Natural killer cell (primary cell): ENCODE measurements at regions not wholly inside any gene's neighbourhood (a gene's known extent, or its start where the extent isn't known, plus 50 kb on each side); places are given as distances from the start of the nearest gene placed in this dataset.

Experiments
- ATAC-seq, 3 donors: fragments of 150-1000 bp in 2 of 3; fragments of 200-7000 bp in 1 of 3; cut with Tn5 transposase; 1 replicate in 1 of 3; 2 replicates in 2 of 3; pipeline ENCODE4 v1.10.0; 2021; ENCODE audit warnings: mild to moderate bottlenecking in 2 of 3, moderate library complexity in 2 of 3
- DNase-seq, 2 donors: peaks; one replicate each; pipeline versions ENCODE4 v3.0.0 to v3.0.0-alpha.2; 2013 to 2021; ENCODE audit warnings: mixed read lengths in 1 of 2
- H3K27ac ChIP-seq: one replicate; pipeline ENCODE4 v1.5.1; 2013; ENCODE audit warnings: mild to moderate bottlenecking, low read length
- H3K27me3 ChIP-seq: one replicate; pipeline ENCODE4 v1.6.1; 2013; ENCODE audit warnings: low read length; ENCODE audit not compliant: control insufficient read depth, insufficient read depth
- H3K36me3 ChIP-seq: one replicate; pipeline ENCODE4 v1.6.1; 2013; ENCODE audit warnings: low read length; ENCODE audit not compliant: control insufficient read depth, insufficient read depth
- H3K4me1 ChIP-seq: one replicate; pipeline ENCODE4 v1.6.1; 2013; ENCODE audit warnings: low read length; ENCODE audit not compliant: control insufficient read depth, insufficient read depth
- H3K4me3 ChIP-seq: one replicate; pipeline ENCODE4 v1.5.1; 2013; ENCODE audit warnings: low read length
- H3K9me3 ChIP-seq: one replicate; pipeline ENCODE4 v1.6.1; 2013; ENCODE audit warnings: low read length; ENCODE audit not compliant: control insufficient read depth, insufficient read depth
- H3K27ac Mint-ChIP-seq, 2 donors: one replicate each; pipeline ENCODE4 v1.8.0; 2022; ENCODE audit warnings: mild to moderate bottlenecking in 2 of 2, mixed read lengths in 2 of 2, moderate library complexity in 1 of 2
- H3K27me3 Mint-ChIP-seq, 2 donors: one replicate each; pipeline ENCODE4 v1.8.0; 2022; ENCODE audit warnings: low read depth in 2 of 2, mixed read lengths in 2 of 2
- H3K36me3 Mint-ChIP-seq: one replicate; pipeline ENCODE4 v1.8.0; 2022; ENCODE audit warnings: mixed read lengths
- H3K4me1 Mint-ChIP-seq, 2 donors: one replicate each; pipeline ENCODE4 v1.8.0; 2022; ENCODE audit warnings: mixed read lengths in 2 of 2
- H3K4me3 Mint-ChIP-seq: one replicate; pipeline ENCODE4 v1.8.0; 2022; ENCODE audit warnings: mild to moderate bottlenecking, moderate library complexity, mixed read lengths
- H3K9me3 Mint-ChIP-seq, 2 donors: one replicate each; pipeline ENCODE4 v1.8.0; 2022; ENCODE audit warnings: mixed read lengths in 2 of 2
- WGBS: methylation state at CpG from one replicate; pipeline ENCODE4 v1.1.7; 2013; ENCODE audit warnings: missing lambda C conversion rate; ENCODE audit not compliant: insufficient coverage; 5-methylcytosine and 5-hydroxymethylcytosine counted together
- intact Hi-C: fragments of 100-400 bp; cut with micrococcal nuclease; formaldehyde crosslinking; loops from one replicate; pipeline ENCODE4 v1.14.2; 2022
- TF ChIP-seq, protein P1 (sequence below): fragments of 200-600 bp; IDR thresholded peaks from one replicate; pipeline ENCODE4 v1.8.0; 2022; ENCODE audit warnings: antibody characterized with exemption

DNA sequence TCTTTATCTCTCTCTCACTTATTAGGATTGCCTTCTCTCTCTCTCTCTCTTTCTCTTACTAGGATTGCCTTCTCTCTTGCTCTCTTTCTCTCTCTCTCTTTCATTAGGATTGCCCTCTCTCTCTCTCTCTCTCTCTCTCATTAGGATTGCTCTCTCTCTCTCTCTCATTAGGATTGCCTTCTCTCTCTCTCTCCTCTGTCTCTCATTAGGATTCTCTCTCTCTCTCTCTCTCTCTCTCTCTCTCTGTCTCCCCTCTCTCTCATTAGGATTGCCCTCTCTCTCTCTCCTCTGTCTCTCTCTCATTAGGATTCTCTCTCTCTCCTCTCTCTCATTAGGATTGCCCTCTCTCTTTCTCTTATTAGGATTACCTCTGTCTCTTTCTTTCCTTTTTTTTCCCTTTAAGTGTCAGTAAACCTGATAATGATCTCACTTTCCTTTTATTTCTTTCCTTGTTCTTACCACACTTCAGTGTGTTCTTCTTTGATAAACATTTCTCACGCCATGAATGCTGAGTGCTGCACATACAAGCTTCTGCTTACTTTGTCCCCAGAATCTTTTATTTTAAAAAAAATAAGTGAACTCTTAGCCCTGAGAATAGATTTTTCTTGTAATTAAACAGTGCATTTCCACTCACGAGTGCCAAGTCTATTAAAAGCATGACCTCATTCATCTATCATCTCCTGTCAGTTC, 243.4 kb upstream of the TBC1D5 start:
- H3K36me3 Mint-ChIP-seq = no peaks in the 10 kb centered on the region
- 70% methylated on average over 1 of the region's 2 CpGs for WGBS
- intact Hi-C loops = no loop called here

DNA sequence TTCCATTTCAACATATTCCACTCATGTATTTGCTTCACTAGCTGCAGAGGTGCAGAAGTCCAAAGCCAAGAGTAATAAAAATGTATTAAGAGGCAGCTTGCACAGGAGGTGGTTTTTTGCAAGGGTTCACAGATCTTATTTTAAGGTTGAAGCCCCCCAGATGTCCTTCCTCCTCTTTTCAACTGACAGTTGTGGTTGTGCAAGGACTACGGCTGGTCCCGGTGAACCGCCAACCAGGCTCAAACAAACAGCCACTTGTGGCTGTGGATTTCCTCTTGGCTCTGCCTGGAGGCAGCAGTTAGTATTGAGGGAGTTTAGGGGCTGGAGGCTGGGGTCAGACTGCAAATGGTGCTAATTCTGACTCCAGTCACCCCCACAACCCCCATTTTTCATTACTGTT, 240.7 kb upstream of the TBC1D5 start:
- H3K9me3 ChIP-seq = no peaks in the 10 kb centered on the region
- no peak for DNase-seq
- Mint-ChIP-seq H3K27me3 (peaks cover 0 to 8% of the 10 kb centered on the region in 2 donors), H3K4me1 (no peaks in the 10 kb centered on the region), H3K4me3 (no peak overlapping the region), H3K9me3 (no peaks in the 10 kb centered on the region), H3K36me3 (no peaks in the 10 kb centered on the region), H3K27ac (no peak overlapping the region)
- H3K36me3 ChIP-seq = no peaks in the 10 kb centered on the region
- ATAC-seq = no peak
- TF ChIP-seq, protein P1, sequence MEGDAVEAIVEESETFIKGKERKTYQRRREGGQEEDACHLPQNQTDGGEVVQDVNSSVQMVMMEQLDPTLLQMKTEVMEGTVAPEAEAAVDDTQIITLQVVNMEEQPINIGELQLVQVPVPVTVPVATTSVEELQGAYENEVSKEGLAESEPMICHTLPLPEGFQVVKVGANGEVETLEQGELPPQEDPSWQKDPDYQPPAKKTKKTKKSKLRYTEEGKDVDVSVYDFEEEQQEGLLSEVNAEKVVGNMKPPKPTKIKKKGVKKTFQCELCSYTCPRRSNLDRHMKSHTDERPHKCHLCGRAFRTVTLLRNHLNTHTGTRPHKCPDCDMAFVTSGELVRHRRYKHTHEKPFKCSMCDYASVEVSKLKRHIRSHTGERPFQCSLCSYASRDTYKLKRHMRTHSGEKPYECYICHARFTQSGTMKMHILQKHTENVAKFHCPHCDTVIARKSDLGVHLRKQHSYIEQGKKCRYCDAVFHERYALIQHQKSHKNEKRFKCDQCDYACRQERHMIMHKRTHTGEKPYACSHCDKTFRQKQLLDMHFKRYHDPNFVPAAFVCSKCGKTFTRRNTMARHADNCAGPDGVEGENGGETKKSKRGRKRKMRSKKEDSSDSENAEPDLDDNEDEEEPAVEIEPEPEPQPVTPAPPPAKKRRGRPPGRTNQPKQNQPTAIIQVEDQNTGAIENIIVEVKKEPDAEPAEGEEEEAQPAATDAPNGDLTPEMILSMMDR = no peak
- H3K27me3 ChIP-seq = no peaks in the 10 kb centered on the region
- H3K4me3 ChIP-seq = no peak overlapping the region
- intact Hi-C loops = no loop called here
- H3K4me1 ChIP-seq = peaks cover 3% of the 10 kb centered on the region
- H3K27ac ChIP-seq = no peak overlapping the region
- WGBS = 12% methylated on average over 3 of the region's 3 CpGs

More for the DNA sequence above, 243.4 kb upstream of the TBC1D5 start:
- DNase-seq = no peak
- Histone ChIP-seq H3K36me3 (no peaks in the 10 kb centered on the region), H3K4me1 (peaks cover 3% of the 10 kb centered on the region), H3K27me3 (no peaks in the 10 kb centered on the region), H3K9me3 (no peaks in the 10 kb centered on the region), H3K4me3 (no peak overlapping the region), H3K27ac (no peak overlapping the region)
- no peak overlapping the region for H3K4me3 Mint-ChIP-seq
- H3K27me3 Mint-ChIP-seq = peaks cover 2 to 10% of the 10 kb centered on the region in 2 donors
- TF ChIP-seq, protein P1 = no peak
- no peaks in the 10 kb centered on the region for H3K4me1 Mint-ChIP-seq
- H3K27ac Mint-ChIP-seq = no peak overlapping the region
- no peaks in the 10 kb centered on the region for H3K9me3 Mint-ChIP-seq
- no peak for ATAC-seq

DNA sequence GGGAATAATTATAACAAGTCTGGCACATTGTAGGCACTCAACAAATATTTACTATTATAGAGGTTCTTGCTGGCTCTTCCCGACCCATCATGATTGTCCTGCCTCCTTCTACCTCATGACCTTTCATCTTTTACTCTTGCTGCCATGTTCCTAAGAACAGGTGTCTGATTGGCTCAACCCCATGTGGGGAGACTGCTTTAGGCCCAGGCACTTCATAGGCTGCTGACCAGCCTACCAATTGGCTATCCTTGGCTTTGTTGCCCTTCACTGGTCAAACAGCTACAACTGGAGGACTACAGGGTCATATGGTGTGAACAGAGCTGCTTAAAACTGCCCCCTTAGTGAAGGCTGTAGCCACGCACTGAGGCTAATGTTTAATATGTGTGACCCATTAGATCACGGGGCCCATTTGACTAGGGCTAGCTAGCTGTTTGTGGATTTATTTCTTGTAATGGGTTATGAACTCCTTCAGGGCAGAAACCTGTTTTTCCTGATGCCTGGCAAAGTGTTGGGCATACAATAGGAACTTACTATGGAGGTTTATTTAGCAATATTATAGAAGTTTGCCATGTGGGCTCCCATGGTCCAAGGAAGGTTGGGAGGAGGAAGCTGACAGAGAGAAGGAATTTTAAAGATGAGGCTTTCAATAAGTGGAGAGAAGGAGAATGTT, 239.9 kb upstream of the TBC1D5 start:
- DNase-seq (no peak), ATAC-seq (no peak)
- Histone ChIP-seq H3K4me3 (no peak overlapping the region), H3K4me1 (peaks cover 3% of the 10 kb centered on the region), H3K9me3 (no peaks in the 10 kb centered on the region), H3K27ac (no peak overlapping the region), H3K36me3 (no peaks in the 10 kb centered on the region), H3K27me3 (no peaks in the 10 kb centered on the region)
- peaks cover 0 to 6% of the 10 kb centered on the region in 2 donors for H3K27me3 Mint-ChIP-seq
- intact Hi-C loops = no loop called here
- 94% methylated on average over 3 of the region's 3 CpGs for WGBS
- TF ChIP-seq, protein P1 = no peak
- no peak overlapping the region for H3K27ac Mint-ChIP-seq
- no peaks in the 10 kb centered on the region for H3K4me1 Mint-ChIP-seq
- H3K4me3 Mint-ChIP-seq = no peak overlapping the region
- no peaks in the 10 kb centered on the region for H3K36me3 Mint-ChIP-seq
- H3K9me3 Mint-ChIP-seq = no peaks in the 10 kb centered on the region
